Kidney capillary endothelial cell (primary cell): ENCODE measurements at regions not wholly inside any gene's neighbourhood (a gene's known extent, or its start where the extent isn't known, plus 50 kb on each side); places are given as distances from the start of the nearest gene placed in this dataset.
"Not testable (repeated sequence)": the region's sequence is repeated elsewhere in the genome, so short reads cannot be mapped to it uniquely, and the experiment has no call there.

Source experiments
- DNase-seq: peaks from one replicate; pipeline ENCODE4 v3.0.0-alpha.2; 2018; ENCODE audit warnings: low spot score

GRCh38 chr15:96582473-96582872 lies 252.0 kb downstream of the NR2F2 start:
- no peak for DNase-seq

- no peak for DNase-seq
Observed at GRCh38 chr15:96583671-96584070, 253.2 kb downstream of the NR2F2 start.

GRCh38 chr15:96585484-96586386 lies 255.2 kb downstream of the NR2F2 start:
- no peak for DNase-seq

- no peak for DNase-seq
Observed at GRCh38 chr15:96586901-96587300, 256.4 kb downstream of the NR2F2 start.

- no peak for DNase-seq
Observed at GRCh38 chr15:96589864-96590263, 259.4 kb downstream of the NR2F2 start.

- DNase-seq: no peak
Observed at GRCh38 chr15:96593735-96594134, 263.2 kb downstream of the NR2F2 start.

- DNase-seq: no peak
Observed at GRCh38 chr15:96595951-96596350, 265.5 kb downstream of the NR2F2 start.

GRCh38 chr15:96598514-96598913 lies 268.0 kb downstream of the NR2F2 start:
- DNase-seq: no peak

- DNase-seq: no peak
Observed at GRCh38 chr15:96599268-96599667, 268.8 kb downstream of the NR2F2 start.

- no peak for DNase-seq
Observed at GRCh38 chr15:96600350-96600749, 269.9 kb downstream of the NR2F2 start.

- no peak for DNase-seq
Observed at GRCh38 chr15:96606617-96607016, 276.1 kb downstream of the NR2F2 start.

- DNase-seq: no peak
Observed at GRCh38 chr15:96610757-96611156, 280.3 kb downstream of the NR2F2 start.

GRCh38 chr15:96612917-96613316 lies 282.4 kb downstream of the NR2F2 start:
- no peak for DNase-seq

GRCh38 chr15:96619174-96619573 lies 288.7 kb downstream of the NR2F2 start:
- no peak for DNase-seq

- no peak for DNase-seq
Observed at GRCh38 chr15:96622714-96623113, 292.2 kb downstream of the NR2F2 start.

GRCh38 chr15:96625256-96625655 lies 294.8 kb downstream of the NR2F2 start:
- DNase-seq: no peak

- no peak for DNase-seq
Observed at GRCh38 chr15:96627031-96627568, 296.6 kb downstream of the NR2F2 start.

- DNase-seq: no peak
Observed at GRCh38 chr15:96629511-96629910, 299.0 kb downstream of the NR2F2 start.

GRCh38 chr15:96638793-96639192 lies 308.3 kb downstream of the NR2F2 start:
- DNase-seq: no peak

- DNase-seq: no peak
Observed at GRCh38 chr15:96645796-96646195, 315.3 kb downstream of the NR2F2 start.

GRCh38 chr15:96648866-96649265 lies 318.4 kb downstream of the NR2F2 start:
- DNase-seq: no peak

GRCh38 chr15:96657096-96657495 lies 326.6 kb downstream of the NR2F2 start:
- no peak for DNase-seq

GRCh38 chr15:96666979-96667378 lies 336.5 kb downstream of the NR2F2 start:
- DNase-seq: not testable (repeated sequence)

- DNase-seq: no peak
Observed at GRCh38 chr15:96670389-96670788, 339.9 kb downstream of the NR2F2 start.
